HPDE6-E6E7 (cell line): ENCODE measurements at regions not wholly inside any gene's neighbourhood (a gene's known extent, or its start where the extent isn't known, plus 50 kb on each side); places are given as distances from the start of the nearest gene placed in this dataset.
A peak's percentile ranks its signal among the peaks of the same experiment; 100 is the strongest.

Source experiments
- DNase-seq: peaks from one replicate; pipeline ENCODE4 v3.0.0; 2011; ENCODE audit warnings: missing footprints; ENCODE audit errors: extremely low spot score

DNA sequence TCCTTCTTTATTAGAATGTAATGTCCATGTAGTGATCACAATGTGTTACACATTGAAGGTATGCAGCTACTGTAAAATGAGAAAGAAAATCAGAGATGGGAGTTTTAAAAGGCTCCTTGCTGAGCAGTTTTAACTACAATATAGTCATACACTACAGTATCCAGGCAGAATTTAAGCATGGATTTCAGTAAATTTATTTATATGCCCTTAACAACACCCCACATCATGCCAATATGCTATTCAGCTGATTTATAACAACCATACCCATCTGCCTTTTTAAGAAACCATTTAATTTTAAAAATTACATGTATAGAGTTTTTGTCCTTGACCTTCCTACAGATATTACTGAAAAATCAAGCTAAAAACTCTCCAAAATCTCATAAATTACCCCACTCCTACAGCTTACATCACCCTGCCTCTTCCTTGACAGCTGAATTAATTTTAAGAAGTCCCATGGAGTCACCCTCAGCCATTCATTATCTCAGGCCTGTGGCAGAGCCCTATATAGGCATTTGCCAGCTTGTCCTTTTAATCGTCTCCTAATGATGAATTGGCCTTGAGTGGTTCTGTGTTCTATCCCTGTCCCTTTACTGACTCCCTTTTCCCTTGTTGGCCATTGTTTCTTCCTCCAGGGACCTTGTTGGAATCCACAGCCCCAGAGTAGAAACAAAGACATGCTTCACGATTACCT, 797.6 kb upstream of the ARRDC4 start:
- no peak for DNase-seq

DNA sequence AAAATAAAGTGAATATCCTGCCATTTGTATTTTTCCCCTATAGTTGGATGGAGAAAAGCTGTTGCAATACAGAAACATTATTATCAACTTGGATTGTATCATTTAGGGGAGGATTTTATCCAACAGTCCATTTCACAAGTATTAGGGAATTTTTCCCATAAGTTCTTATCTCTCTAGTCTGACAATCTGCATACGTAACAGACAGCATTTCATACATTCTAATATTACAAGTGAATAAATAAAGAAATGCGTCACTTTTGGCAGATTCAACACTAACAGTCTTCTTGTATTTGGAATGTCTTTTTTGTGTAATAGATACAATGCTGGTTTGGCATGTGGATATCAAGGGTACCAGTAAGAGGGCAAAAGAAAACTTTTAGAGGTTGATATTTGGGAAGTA, 795.3 kb upstream of the ARRDC4 start:
- DNase-seq: no peak

DNA sequence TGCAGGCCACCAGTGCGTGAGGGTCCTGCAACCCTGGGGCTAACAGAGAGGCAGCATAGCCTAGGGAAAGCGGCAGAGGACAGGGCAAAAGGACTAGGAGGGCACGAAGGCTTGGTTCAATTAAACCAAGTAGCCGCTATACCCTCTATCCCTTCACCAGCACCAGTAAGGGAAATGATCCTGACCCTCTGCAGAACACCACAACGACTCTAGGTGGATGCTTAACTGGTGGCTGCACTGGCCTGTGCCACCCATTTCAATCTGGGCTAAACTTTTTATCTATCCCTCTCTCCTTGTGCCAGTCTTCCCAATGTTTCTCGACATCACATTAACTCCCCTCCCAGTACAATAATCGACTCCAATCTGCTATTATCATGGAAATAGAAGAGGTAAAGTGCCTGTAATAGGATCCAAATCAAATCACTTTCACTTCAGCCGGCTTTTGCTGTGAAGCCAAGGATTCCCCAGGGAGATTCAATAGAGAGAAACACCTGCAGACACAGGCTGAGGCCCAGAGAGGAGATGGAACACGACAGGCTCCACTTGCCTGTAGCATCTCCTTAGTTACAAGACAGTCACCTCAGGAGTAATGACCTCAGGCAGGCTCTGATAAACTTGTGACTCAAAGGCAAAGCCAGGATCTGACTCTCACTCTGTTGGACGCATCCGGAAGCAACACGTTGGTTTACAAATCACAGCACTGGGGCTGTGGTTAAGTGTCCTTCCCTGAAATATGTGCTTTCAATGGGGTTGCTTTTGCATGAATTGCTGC, 791.6 kb upstream of the ARRDC4 start:
- DNase-seq: no peak

DNA sequence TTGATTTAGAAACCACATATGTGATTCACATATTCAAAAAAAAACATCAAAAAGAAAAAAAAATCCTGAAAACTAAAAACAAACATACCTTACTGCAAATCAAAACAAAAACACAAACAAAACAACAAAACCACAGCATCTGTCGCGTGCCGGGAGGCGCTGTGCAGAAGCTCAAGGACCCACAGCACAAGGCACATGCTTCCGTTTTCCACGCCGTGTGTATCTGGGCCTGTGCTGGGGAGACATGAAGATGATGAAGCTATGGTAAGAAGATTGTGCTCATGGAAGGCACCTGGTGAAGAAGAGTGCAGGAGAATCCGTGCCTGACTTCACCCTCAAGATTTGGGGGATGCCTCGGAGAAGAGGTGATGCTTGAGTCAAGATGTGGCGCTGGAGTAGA, 788.9 kb upstream of the ARRDC4 start:
- DNase-seq: no peak

DNA sequence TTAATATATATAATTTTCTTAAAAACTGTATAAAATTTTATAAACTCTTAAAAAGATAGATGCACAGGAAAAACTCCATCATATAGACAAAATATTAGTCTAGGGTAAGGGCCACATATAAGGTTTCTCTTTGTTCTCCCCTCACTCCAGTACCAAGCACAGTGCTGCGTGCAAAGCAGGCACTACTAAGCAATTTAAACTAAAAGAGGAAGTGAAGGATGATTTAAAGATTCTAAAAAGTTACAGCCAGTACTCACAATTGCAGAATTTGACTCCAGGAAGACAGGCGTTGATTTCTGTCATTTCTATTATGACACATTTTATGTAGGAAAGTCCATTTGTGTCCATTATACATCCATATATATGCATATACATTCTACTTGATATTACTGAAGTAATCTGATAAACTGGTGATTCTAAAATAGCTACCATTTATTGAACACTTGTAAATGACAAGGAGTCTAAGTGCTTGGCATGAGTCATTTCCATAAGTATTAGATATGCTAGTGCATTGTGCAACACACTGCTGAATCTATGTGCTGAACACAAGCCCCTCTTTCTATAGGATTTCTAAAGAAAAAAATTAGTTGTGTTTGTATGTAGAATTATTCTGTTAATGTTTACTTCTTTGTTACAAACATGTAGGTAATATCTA, 785.5 kb upstream of the ARRDC4 start:
- no peak for DNase-seq

DNA sequence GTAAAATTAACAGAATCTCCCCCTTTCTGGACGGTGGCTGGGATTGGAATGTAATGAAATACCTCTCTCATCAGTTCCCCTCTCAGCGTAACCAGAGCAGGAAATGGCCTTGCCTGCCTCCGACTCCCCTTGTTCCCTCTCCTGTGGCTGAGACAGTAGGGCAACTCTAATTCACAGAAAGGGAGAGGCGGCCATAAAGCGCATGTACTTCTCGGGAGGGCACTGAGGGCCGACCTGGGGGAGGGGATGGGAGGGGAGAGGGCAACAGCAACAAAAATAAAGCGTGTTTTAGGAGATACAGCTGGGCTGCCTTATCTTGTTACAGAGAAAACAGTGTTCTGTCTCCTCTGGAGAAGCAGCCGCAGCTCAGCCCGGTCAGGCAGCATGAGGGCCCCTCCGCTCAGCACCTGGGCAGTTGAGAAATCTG, 783.3 kb upstream of the ARRDC4 start:
- DNase-seq: no peak

DNA sequence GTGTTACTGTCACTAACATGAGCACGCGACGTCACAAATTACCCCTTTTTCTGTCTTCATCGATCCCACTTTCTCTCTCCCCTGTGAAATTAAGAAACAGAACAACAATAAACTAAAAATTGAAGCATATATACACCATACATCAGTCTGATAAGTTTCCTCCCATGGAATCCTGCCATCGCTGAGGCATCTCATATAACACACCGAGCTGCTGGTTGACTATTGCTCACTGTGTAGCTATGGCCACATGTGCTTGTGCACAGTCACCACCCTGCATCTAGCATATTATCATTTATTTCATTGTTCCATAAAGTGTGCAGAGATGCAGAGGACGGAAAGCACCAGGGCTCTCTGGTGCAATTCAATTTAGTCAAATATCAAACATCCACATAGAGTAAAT, 777.9 kb upstream of the ARRDC4 start:
- no peak for DNase-seq

DNA sequence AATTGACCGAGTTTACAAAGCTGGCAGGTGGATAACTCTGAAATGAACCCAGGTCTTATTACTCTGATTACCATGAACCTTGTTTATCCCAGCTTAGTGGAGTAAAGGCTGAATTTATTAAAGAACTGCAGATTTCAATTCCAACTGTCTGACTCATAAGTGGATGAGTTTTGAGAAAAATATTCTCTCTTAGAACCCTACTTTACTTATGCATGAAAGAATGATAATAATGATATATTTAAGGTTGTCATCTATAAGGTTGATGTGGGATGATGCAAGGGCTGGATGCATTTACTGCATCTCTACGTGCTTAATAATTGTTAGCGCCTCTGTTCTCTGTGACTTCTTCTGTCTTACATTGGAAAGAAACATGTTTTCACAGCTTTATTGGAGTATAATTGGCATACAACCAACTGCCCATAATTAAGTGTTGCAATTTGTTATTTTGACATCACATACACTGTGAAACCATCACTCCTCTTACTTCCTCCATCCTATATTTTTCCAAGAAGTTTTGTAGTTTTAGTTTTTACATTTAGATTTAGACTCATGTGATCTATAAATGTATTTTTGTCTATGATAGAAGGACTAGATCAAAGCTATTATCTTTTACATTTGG, 771.2 kb upstream of the ARRDC4 start:
- DNase-seq: no peak

DNA sequence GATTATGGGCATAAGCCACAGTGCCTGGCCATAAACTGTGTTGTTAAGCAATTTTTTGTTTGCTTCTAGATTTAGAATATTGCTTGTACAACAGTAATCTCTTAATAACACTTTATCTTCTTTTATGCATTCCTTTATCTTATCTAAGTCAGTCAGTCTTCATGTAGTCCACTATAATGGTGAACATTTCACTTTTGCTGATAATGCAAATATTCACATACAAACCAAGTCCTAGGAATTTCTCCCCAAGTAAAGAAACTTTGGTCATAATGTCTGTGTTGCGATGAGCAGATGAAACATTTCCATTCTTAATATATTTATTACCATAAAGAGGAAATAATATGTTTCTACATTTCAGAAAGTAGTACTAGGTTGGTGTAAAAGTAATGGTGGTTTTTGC, 765.8 kb upstream of the ARRDC4 start:
- DNase-seq: no peak

DNA sequence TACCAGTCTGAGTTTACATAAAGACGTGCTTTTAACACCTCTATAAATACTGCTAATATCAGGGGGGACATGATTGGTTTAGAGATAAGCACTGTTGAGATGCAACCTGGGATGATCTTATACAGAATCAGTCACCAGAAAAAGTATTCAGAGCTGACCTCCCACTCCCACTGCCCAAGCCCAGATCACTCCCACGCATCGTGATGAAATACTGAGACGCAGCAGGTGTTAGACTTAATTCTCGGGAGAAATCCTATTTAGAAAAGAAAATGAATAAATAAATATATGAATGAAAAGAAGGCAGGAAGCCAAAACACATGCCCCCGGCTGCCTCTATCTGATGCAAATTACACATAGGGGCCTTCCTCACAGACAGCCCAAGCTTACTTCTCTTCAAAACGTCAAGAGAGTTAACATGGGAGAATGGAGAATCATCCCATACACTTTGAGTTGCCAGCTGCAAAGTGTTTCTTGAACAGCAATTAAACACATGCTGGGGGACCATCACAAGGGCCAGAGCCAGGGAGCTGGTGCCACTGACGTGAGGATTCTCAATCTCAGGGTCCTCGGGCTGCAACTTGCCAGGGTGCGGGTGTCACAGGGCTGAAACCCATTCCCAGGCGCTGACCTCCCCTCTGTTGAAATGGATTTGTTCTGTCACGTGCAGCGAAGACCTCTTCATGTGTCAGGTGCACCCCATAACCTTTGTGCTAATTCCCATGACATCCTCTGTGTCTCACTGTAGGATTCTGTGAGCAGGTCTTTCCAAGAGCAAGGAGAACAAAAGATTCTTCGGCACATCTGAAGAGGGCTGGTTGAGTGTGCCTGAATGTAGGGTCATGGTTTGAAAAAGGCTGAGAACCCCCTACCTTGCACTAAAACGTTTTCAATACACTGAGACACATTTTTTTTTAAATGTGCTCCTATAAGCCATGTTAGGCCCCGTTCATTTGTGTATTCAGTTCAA, 764.2 kb upstream of the ARRDC4 start:
- no peak for DNase-seq

DNA sequence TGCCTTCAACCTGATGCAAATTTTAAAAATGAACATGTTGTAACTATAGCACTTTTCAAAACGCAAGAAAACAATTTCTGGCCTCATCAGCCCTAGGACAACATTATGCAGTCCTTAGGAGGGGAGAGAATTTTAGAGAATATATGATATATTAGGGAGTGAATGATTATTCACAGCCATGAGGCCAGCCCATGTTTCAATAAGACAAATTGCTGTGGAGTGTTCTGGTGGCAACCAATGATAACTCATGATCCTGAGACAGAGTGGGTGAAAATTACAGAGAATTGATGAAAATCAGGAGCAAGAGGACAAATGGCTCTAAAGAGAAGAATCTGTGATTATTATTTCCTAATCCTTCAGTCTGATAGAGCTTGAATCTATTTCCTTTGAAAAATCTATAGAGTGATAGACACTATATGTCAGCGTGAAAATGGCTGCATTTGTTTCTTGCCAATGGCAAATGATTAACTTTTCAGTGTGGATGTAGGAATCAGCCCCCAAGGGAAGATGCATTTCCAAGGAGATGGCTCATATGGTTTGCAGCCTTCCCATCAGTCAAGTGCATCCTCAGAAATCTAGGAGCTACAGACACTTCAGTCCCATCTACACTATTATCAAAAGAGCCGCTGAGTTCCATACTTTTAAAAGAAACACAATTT, 761.0 kb upstream of the ARRDC4 start:
- no peak for DNase-seq

DNA sequence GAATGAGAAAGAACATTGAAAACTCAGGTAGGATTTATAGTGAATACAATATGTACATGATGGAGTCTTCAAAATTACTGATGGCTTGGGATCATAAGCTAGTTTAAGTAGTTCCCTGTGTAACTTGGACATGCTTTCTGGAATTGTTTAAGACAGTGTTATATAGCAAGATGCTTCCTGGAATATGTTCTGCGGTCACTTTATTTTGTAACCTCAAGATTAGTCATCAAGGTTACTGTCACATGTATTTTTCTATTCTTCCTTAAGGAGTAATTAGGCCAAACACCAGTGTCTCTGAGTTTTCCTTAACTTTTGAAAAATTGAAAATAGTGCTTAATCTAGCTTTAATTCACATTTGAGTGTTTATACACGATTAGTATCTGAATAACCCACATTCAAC, 760.3 kb upstream of the ARRDC4 start:
- DNase-seq: no peak

DNA sequence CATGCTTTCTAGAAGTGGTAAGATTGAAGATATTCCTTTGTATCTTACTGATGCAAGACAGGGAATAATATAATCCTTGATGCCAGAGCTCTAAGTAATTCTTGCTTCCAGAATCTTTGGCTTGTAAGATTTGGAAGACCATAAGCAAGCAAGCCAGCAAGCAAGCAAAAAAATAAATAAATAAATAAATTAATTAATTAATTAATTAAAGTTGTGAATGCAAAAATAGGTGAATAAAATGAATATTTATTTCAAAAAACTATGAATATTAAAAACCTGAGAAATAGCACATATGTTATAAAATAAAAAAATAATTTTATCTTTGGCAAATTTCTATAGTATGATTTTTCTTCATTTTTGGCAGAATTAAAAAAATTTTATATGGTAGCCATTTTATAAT, 750.2 kb upstream of the ARRDC4 start:
- no peak for DNase-seq

DNA sequence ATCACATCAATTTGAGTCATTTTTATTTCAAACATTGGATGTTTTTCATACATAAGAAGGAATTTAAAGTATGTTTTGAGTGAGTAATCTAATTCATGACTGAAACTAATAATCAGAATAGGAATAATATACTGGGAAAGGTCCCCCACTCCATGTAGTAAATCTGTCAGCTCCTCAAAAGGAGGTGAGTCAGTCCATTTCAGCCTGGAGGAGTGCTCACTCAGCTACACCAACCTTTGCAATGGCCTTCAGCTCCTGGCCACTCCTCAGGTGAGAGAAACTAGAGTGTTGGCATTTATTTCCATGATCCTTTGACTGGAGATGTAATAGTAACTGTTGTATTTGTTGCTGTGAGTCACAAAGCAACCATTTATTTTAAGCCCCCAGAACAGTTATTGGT, 744.9 kb upstream of the ARRDC4 start:
- no peak for DNase-seq

DNA sequence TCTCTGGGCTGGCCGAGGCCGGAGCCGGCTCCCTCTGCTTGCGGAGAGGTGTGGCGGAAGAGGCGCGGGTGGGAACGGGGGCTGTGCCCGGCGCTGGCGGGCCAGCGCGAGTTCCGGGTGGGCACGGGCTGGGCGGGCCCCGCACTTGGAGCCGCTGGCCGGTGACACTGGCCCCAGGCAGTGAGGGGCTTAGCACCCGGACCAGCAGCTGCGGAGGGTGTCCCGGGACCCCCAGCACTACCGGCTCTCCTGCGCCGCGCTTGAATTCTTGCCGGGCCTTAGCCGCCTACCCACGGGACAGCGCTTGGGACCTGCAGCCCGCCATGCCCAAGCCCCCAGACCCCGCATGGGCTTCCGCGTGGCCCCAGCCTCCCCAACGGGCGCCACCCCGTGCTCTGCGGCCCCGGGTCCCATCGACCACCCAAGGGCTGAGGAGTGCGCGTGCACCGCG, 736.3 kb upstream of the ARRDC4 start:
- no peak for DNase-seq

DNA sequence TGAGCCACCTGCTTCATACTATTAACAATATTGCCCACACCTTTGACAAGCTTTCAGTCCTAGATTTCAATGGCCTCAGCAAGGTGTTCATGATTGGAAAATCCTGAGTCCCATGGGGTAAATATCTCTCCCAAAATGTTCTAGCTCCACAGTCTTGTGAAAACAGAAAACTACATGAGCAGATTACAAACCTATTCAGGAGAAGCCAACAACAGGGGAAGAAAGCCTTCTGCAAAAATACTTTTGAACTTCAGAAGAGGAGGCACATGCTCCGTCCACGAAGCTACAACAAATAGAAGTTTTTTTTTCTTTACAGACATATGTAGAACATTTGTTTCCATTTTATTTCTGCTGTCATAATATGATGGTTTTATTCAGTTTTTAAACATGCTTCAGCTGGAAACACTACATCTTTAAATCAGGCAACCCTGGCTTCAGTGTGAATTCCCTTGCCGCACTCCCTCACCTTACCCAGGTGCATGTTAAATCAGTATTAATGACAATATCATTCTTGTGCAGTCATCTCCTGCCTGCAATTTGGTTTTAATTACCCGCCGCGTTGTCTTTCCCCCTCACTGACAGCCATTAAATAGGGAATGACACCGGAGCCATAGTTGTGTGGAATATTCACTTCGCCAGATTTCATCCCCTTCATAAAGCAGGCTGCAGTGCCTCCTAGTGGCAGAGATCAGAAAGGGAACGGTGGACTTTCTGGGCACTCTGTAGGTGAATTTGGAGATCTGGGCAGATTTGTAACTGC, 725.5 kb upstream of the ARRDC4 start:
- DNase-seq: peak; percentile 28

DNA sequence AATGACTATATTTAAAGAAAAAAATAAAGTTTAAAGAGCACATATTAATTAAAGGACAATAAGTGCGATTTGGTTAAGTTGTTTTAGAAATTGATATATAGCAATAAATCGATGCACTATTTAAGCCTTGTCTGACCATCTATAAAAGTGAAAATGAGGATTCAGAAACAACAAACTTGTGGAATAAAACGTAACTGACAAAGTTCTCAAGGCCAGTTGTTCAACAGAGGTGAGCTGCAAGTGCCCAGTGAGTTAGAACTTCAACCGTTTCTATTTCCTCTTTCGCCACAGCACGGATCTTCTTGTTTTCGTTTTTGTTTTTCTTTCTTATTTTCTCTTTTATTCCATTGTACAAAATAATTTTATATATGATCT, 724.9 kb upstream of the ARRDC4 start:
- DNase-seq: no peak

DNA sequence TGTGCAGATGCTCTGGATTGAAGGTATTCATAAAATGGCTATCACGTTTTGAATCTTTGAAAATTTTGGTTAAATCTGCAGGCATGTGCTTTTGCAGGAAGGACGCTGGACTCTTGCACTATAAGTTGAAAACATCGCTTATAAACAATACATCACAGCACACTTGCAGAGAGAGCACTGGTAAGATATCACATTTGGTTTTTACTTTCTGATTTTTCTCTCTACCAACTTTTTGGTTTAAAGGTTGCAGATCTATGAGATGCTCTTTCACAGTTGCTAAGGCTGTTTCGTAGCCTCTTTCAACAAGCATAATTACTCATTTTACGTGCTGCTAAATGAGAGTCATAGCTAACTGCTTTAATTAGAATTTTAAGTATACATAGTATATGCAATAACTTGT, 724.4 kb upstream of the ARRDC4 start:
- DNase-seq: no peak

DNA sequence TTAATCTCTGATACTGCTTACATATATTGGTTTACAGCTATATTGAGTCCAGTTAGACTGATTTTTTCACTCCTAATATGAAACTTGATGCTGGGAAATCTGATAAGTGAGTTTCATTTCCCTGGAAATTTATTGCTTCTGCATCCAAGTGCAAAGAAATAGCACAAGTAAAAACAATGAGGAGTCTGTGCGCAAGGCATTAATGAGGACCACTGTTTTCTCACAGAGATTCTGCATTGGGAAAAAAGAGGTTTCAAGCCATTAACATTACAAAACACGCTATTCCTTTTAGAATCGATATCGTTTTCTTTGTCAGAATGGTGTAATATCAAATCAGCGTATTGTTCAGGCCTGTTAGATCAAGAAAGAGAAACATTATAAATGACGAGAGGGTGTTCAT, 723.3 kb upstream of the ARRDC4 start:
- DNase-seq: no peak

DNA sequence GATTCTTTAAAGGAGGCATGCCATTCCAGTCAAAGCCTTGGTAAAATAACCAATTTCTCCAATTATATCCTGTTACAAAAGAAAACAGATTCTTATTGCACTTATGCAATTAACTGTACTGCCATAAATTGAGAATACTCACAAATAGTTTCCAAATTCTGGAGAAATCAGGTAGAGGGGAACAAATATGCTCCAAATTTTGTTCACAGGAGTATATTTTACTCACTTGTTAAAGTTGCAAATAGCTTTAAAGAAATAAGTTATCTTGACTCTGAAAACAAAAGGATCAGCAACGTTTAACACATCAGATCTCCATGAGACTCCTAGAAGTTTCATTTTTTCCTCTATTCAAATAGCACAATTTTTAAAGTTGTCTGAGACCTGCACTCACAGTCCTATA, 712.1 kb upstream of the ARRDC4 start:
- DNase-seq: no peak
